ENCODE measurements at regions not wholly inside any gene's neighbourhood (a gene's known extent, or its start where the extent isn't known, plus 50 kb on each side); places are given as distances from the start of the nearest gene placed in this dataset.
"Not testable (repeated sequence)": the region's sequence is repeated elsewhere in the genome, so short reads cannot be mapped to it uniquely, and the experiment has no call there.

- DNase-seq: no peak
- no peak for ATAC-seq
Measured at GRCh38 chr2:195443926-195444325, 213.1 kb upstream of the SLC39A10 start.

GRCh38 chr2:195442458-195443175 is 214.4 kb upstream of the SLC39A10 start:
- H3K4me1 ChIP-seq: no peaks in the 10 kb centered on the region
- no peak for ATAC-seq
- no peak overlapping the region for H3K4me3 ChIP-seq
- no peak for TF ChIP-seq CTCF (IDR thresholded peaks at IDR 0.05)
- H3K36me3 ChIP-seq: no peaks in the 10 kb centered on the region
- DNase-seq: no peak
- H3K27me3 ChIP-seq: no peaks in the 10 kb centered on the region
- intact Hi-C loops (cut with DNase I): no loop called here
- peaks cover 0 to 35% of the 10 kb centered on the region in 2 donors for H3K9me3 ChIP-seq
- H3K27ac ChIP-seq: no peak overlapping the region

More at GRCh38 chr2:195443926-195444325, 213.1 kb upstream of the SLC39A10 start:
- no peak overlapping the region for H3K4me3 ChIP-seq
- H3K36me3 ChIP-seq: no peaks in the 10 kb centered on the region
- intact Hi-C loops (cut with DNase I): no loop called here
- no peaks in the 10 kb centered on the region for H3K4me1 ChIP-seq
- TF ChIP-seq CTCF (IDR thresholded peaks at IDR 0.05): no peak
- no peaks in the 10 kb centered on the region for H3K27me3 ChIP-seq
- no peak overlapping the region for H3K27ac ChIP-seq
- H3K9me3 ChIP-seq: peaks cover 0 to 32% of the 10 kb centered on the region in 2 donors

GRCh38 chr2:195438692-195439091 is 218.3 kb upstream of the SLC39A10 start:
- Histone ChIP-seq H3K4me3 (no peak overlapping the region), H3K9me3 (peaks cover 0 to 37% of the 10 kb centered on the region in 2 donors), H3K4me1 (no peaks in the 10 kb centered on the region), H3K27ac (no peak overlapping the region), H3K36me3 (no peaks in the 10 kb centered on the region), H3K27me3 (no peaks in the 10 kb centered on the region)
- no peak for TF ChIP-seq CTCF (IDR thresholded peaks at IDR 0.05)
- DNase-seq (no peak), ATAC-seq (no peak)
- intact Hi-C loops (cut with DNase I): no loop called here

GRCh38 chr2:195437521-195437920 is 219.5 kb upstream of the SLC39A10 start:
- no peak for ATAC-seq
- Histone ChIP-seq H3K4me3 (no peak overlapping the region), H3K27me3 (no peaks in the 10 kb centered on the region), H3K36me3 (no peaks in the 10 kb centered on the region), H3K27ac (no peak overlapping the region), H3K9me3 (peaks cover 0 to 29% of the 10 kb centered on the region in 2 donors), H3K4me1 (no peaks in the 10 kb centered on the region)
- TF ChIP-seq CTCF (IDR thresholded peaks at IDR 0.05): no peak
- peak in 1 of 4 donors; percentile 70 for DNase-seq
- intact Hi-C loops (cut with DNase I): no loop called here

GRCh38 chr2:195434346-195434745 is 222.7 kb upstream of the SLC39A10 start:
- intact Hi-C loops (cut with DNase I): no loop called here
- DNase-seq (no peak), ATAC-seq (no peak)
- Histone ChIP-seq H3K27me3 (no peaks in the 10 kb centered on the region), H3K9me3 (peaks cover 0 to 5% of the 10 kb centered on the region in 2 donors), H3K4me1 (no peaks in the 10 kb centered on the region), H3K36me3 (no peaks in the 10 kb centered on the region), H3K4me3 (no peak overlapping the region), H3K27ac (no peak overlapping the region)
- no peak for TF ChIP-seq CTCF (IDR thresholded peaks at IDR 0.05)

GRCh38 chr2:195433729-195434128 is 223.3 kb upstream of the SLC39A10 start:
- H3K9me3 ChIP-seq; DNase-seq; H3K4me3 ChIP-seq; H3K4me1 ChIP-seq; ATAC-seq; intact Hi-C loops (cut with DNase I); H3K36me3 ChIP-seq; H3K27ac ChIP-seq; H3K27me3 ChIP-seq: not testable (repeated sequence)

Data from left lung (tissue), 4 donors.